Smooth muscle cell (in vitro differentiated cells): ENCODE measurements at regions not wholly inside any gene's neighbourhood (a gene's known extent, or its start where the extent isn't known, plus 50 kb on each side); places are given as distances from the start of the nearest gene placed in this dataset.

Experiments used
- DNase-seq: peaks from one replicate; lab custom pipeline; 2025; ENCODE audit not compliant: unreplicated experiment; lab: John Stamatoyannopoulos, UW
- H2AFZ ChIP-seq: fragments of 200-600 bp; sonication (generic); 2 replicates; pipeline ENCODE4 v1.6.0; 2016; ENCODE audit warnings: antibody characterized with exemption, low read depth, mild to moderate bottlenecking
- H3F3A ChIP-seq: fragments of 200-600 bp; sonication (generic); 2 replicates; pipeline ENCODE4 v1.6.0; 2017; ENCODE audit warnings: antibody characterized with exemption, low read depth
- H3K27ac ChIP-seq: fragments of 200-600 bp; sonication (generic); 2 replicates; pipeline ENCODE4 v1.5.1; 2016; ENCODE audit warnings: low read depth, mild to moderate bottlenecking
- H3K27me3 ChIP-seq: fragments of 200-600 bp; sonication (generic); 2 replicates; pipeline ENCODE4 v1.6.1; 2016; ENCODE audit warnings: low read depth, mild to moderate bottlenecking
- H3K36me3 ChIP-seq: fragments of 200-600 bp; sonication (generic); 2 replicates; pipeline ENCODE4 v1.5.1; 2016; ENCODE audit warnings: low read depth
- H3K4me1 ChIP-seq: fragments of 200-600 bp; sonication (generic); 2 replicates; pipeline ENCODE4 v1.5.1; 2016; ENCODE audit warnings: low read depth
- H3K4me2 ChIP-seq: fragments of 200-600 bp; sonication (generic); 2 replicates; pipeline ENCODE4 v1.6.0; 2016; ENCODE audit warnings: mild to moderate bottlenecking
- H3K4me3 ChIP-seq: fragments of 200-600 bp; sonication (generic); 2 replicates; pipeline ENCODE4 v1.5.1; 2016; ENCODE audit warnings: mild to moderate bottlenecking
- H3K79me2 ChIP-seq: fragments of 200-600 bp; sonication (generic); 2 replicates; pipeline ENCODE4 v1.6.0; 2016; ENCODE audit warnings: low read depth, mild to moderate bottlenecking
- H3K9ac ChIP-seq: fragments of 200-600 bp; sonication (generic); 2 replicates; pipeline ENCODE4 v1.6.0; 2016; ENCODE audit warnings: low read depth
- H3K9me3 ChIP-seq: fragments of 200-600 bp; sonication (generic); replicated peaks from 2 replicates; pipeline ENCODE4 v1.5.1; 2016; ENCODE audit warnings: low read depth
- H4K20me1 ChIP-seq: fragments of 200-600 bp; sonication (generic); 2 replicates; pipeline ENCODE4 v1.6.0; 2016; ENCODE audit warnings: low read depth
- CTCF ChIP-seq: fragments of 200-600 bp; sonication (generic); IDR thresholded peaks from 2 replicates; pipeline ENCODE4 v1.5.1; 2017; ENCODE audit warnings: borderline replicate concordance, mild to moderate bottlenecking, antibody characterized with exemption; ENCODE audit not compliant: insufficient read depth, poor library complexity, severe bottlenecking
- WGBS: methylation state at CpG from one replicate; pipeline ENCODE4 v1.1.7; 2016; ENCODE audit warnings: low lambda C conversion rate; 5-methylcytosine and 5-hydroxymethylcytosine counted together

- Histone ChIP-seq H3K27ac (no peak overlapping the region), H3K4me2 (peak overlapping the region; percentile 84), H3K9ac (no peak overlapping the region), H3F3A (no peaks in the 10 kb centered on the region), H2AFZ (no peak overlapping the region), H3K4me3 (no peak overlapping the region), H3K36me3 (no peaks in the 10 kb centered on the region), H3K4me1 (peaks cover 29% of the 10 kb centered on the region), H3K27me3 (peaks cover 7% of the 10 kb centered on the region), H4K20me1 (no peaks in the 10 kb centered on the region), H3K9me3 (no peaks in the 10 kb centered on the region), H3K79me2 (no peaks in the 10 kb centered on the region)
- no peak for DNase-seq
- no peak for TF ChIP-seq CTCF
- 92% methylated on average over 11 of the region's 11 CpGs for WGBS
Measured at GRCh38 chr2:9756692-9757250, 86.5 kb upstream of the TAF1B start.

- Histone ChIP-seq H3K79me2 (no peaks in the 10 kb centered on the region), H3F3A (no peaks in the 10 kb centered on the region), H3K4me2 (peak overlapping the region; percentile 84), H2AFZ (peak overlapping the region; percentile 44), H4K20me1 (no peaks in the 10 kb centered on the region), H3K9ac (no peak overlapping the region), H3K9me3 (no peaks in the 10 kb centered on the region), H3K4me3 (peak overlapping the region; percentile 39), H3K36me3 (no peaks in the 10 kb centered on the region), H3K27me3 (peaks cover 7% of the 10 kb centered on the region), H3K4me1 (peaks cover 29% of the 10 kb centered on the region), H3K27ac (no peak overlapping the region)
- WGBS = 15% methylated on average over 25 of the region's 27 CpGs
- no peak for DNase-seq
- TF ChIP-seq CTCF = no peak
Measured at GRCh38 chr2:9757501-9758264, 85.6 kb upstream of the TAF1B start.

GRCh38 chr2:9758741-9759140 lies 84.5 kb upstream of the TAF1B start:
- H3K4me3 ChIP-seq = no peak overlapping the region
- H2AFZ ChIP-seq = no peak overlapping the region
- no peak for DNase-seq
- H4K20me1 ChIP-seq = no peaks in the 10 kb centered on the region
- no peak overlapping the region for H3K4me2 ChIP-seq
- peaks cover 20% of the 10 kb centered on the region for H3K4me1 ChIP-seq
- no peaks in the 10 kb centered on the region for H3K36me3 ChIP-seq
- H3K27me3 ChIP-seq = peaks cover 7% of the 10 kb centered on the region
- TF ChIP-seq CTCF = no peak
- no peaks in the 10 kb centered on the region for H3K9me3 ChIP-seq
- H3K27ac ChIP-seq = no peak overlapping the region
- H3K79me2 ChIP-seq = no peaks in the 10 kb centered on the region
- H3F3A ChIP-seq = no peaks in the 10 kb centered on the region
- no peak overlapping the region for H3K9ac ChIP-seq
- WGBS = 83% methylated on average over 5 of the region's 5 CpGs
